ENCODE measurements at regions not wholly inside any gene's neighbourhood (a gene's known extent, or its start where the extent isn't known, plus 50 kb on each side); places are given as distances from the start of the nearest gene placed in this dataset.
"Not testable (repeated sequence)": the region's sequence is repeated elsewhere in the genome, so short reads cannot be mapped to it uniquely, and the experiment has no call there.

- H3K27ac Mint-ChIP-seq = no peak overlapping the region
- H3K36me3 Mint-ChIP-seq (ENCODE audit: low read depth) = no peaks in the 10 kb centered on the region
- no peaks in the 10 kb centered on the region for H3K4me1 Mint-ChIP-seq (ENCODE audit: low read depth)
- H3K4me3 Mint-ChIP-seq = no peak overlapping the region
- ATAC-seq (no peak), DNase-seq (no peak)
- H3K9me3 Mint-ChIP-seq (ENCODE audit: insufficient read depth) = peaks cover 17% of the 10 kb centered on the region
- CTCF ChIA-PET = no interaction called here
- no peaks in the 10 kb centered on the region for H3K27me3 Mint-ChIP-seq (ENCODE audit: low read depth)
- POLR2A ChIA-PET = no interaction called here
Observed at GRCh38 chr13:107941345-107942029, 273.8 kb downstream of the LIG4 start.

- peaks cover 11% of the 10 kb centered on the region for H3K9me3 Mint-ChIP-seq (ENCODE audit: insufficient read depth)
- DNase-seq (no peak), ATAC-seq (no peak)
- H3K27me3 Mint-ChIP-seq (ENCODE audit: low read depth) = no peaks in the 10 kb centered on the region
- H3K4me3 Mint-ChIP-seq = no peak overlapping the region
- no peaks in the 10 kb centered on the region for H3K36me3 Mint-ChIP-seq (ENCODE audit: low read depth)
- no peak overlapping the region for H3K27ac Mint-ChIP-seq
- CTCF ChIA-PET = no interaction called here
- POLR2A ChIA-PET = no interaction called here
- H3K4me1 Mint-ChIP-seq (ENCODE audit: low read depth) = no peaks in the 10 kb centered on the region
Observed at GRCh38 chr13:107937848-107938247, 277.5 kb downstream of the LIG4 start.

- ChIA-PET POLR2A (no interaction called here), CTCF (no interaction called here)
- peaks cover 14% of the 10 kb centered on the region for H3K9me3 Mint-ChIP-seq (ENCODE audit: insufficient read depth)
- H3K36me3 Mint-ChIP-seq (ENCODE audit: low read depth) = no peaks in the 10 kb centered on the region
- ATAC-seq (no peak), DNase-seq (no peak)
- H3K4me3 Mint-ChIP-seq = no peak overlapping the region
- H3K27me3 Mint-ChIP-seq (ENCODE audit: low read depth) = no peaks in the 10 kb centered on the region
- no peak overlapping the region for H3K27ac Mint-ChIP-seq
- H3K4me1 Mint-ChIP-seq (ENCODE audit: low read depth) = no peaks in the 10 kb centered on the region
Observed at GRCh38 chr13:107931056-107931455, 284.3 kb downstream of the LIG4 start.

- POLR2A ChIA-PET = no interaction called here
- ATAC-seq = no peak
Observed at GRCh38 chr13:107928762-107929161, 286.6 kb downstream of the LIG4 start.

GRCh38 chr13:107927557-107927956 is 287.8 kb downstream of the LIG4 start:
- Mint-ChIP-seq H3K27ac (no peak overlapping the region), H3K36me3 (ENCODE audit: low read depth) (no peaks in the 10 kb centered on the region), H3K9me3 (ENCODE audit: insufficient read depth) (peaks cover 9% of the 10 kb centered on the region), H3K27me3 (ENCODE audit: low read depth) (no peaks in the 10 kb centered on the region), H3K4me3 (no peak overlapping the region), H3K4me1 (ENCODE audit: low read depth) (no peaks in the 10 kb centered on the region)
- ChIA-PET CTCF (no interaction called here), POLR2A (no interaction called here)
- no peak for DNase-seq
- no peak for ATAC-seq

More at GRCh38 chr13:107928762-107929161, 286.6 kb downstream of the LIG4 start:
- Mint-ChIP-seq H3K27ac (no peak overlapping the region), H3K36me3 (ENCODE audit: low read depth) (no peaks in the 10 kb centered on the region), H3K9me3 (ENCODE audit: insufficient read depth) (peaks cover 9% of the 10 kb centered on the region), H3K27me3 (ENCODE audit: low read depth) (no peaks in the 10 kb centered on the region), H3K4me1 (ENCODE audit: low read depth) (no peaks in the 10 kb centered on the region), H3K4me3 (no peak overlapping the region)
- CTCF ChIA-PET = no interaction called here
- DNase-seq = no peak

GRCh38 chr13:107926515-107926914 is 288.8 kb downstream of the LIG4 start:
- DNase-seq; H3K4me1 Mint-ChIP-seq (ENCODE audit: low read depth); H3K4me3 Mint-ChIP-seq; H3K36me3 Mint-ChIP-seq (ENCODE audit: low read depth); ATAC-seq; POLR2A ChIA-PET; H3K27ac Mint-ChIP-seq; H3K9me3 Mint-ChIP-seq (ENCODE audit: insufficient read depth); H3K27me3 Mint-ChIP-seq (ENCODE audit: low read depth); CTCF ChIA-PET: not testable (repeated sequence)

- H3K4me3 Mint-ChIP-seq; DNase-seq; CTCF ChIA-PET; POLR2A ChIA-PET; H3K4me1 Mint-ChIP-seq (ENCODE audit: low read depth); H3K36me3 Mint-ChIP-seq (ENCODE audit: low read depth); H3K27ac Mint-ChIP-seq; ATAC-seq; H3K27me3 Mint-ChIP-seq (ENCODE audit: low read depth): not testable (repeated sequence)
- H3K9me3 Mint-ChIP-seq (ENCODE audit: insufficient read depth) = peaks cover 12% of the 10 kb centered on the region
Observed at GRCh38 chr13:107916902-107917301, 298.4 kb downstream of the LIG4 start.

- ChIA-PET CTCF (no interaction called here), POLR2A (interaction anchor here (0.6 kb wide), 1 partner anchor 334 kb away, joined by 3 read pairs; no protein-coding TSS in a partner anchor)
- no peaks in the 10 kb centered on the region for H3K4me1 Mint-ChIP-seq (ENCODE audit: low read depth)
- no peaks in the 10 kb centered on the region for H3K27me3 Mint-ChIP-seq (ENCODE audit: low read depth)
- H3K27ac Mint-ChIP-seq = no peak overlapping the region
- no peak for DNase-seq
- H3K4me3 Mint-ChIP-seq = no peak overlapping the region
- H3K36me3 Mint-ChIP-seq (ENCODE audit: low read depth) = no peaks in the 10 kb centered on the region
- H3K9me3 Mint-ChIP-seq (ENCODE audit: insufficient read depth) = peaks cover 18% of the 10 kb centered on the region
- ATAC-seq = no peak
Observed at GRCh38 chr13:107912745-107913144, 302.6 kb downstream of the LIG4 start.

GRCh38 chr13:107907065-107907805 is 308.1 kb downstream of the LIG4 start:
- H3K36me3 Mint-ChIP-seq (ENCODE audit: low read depth) = no peaks in the 10 kb centered on the region
- no peaks in the 10 kb centered on the region for H3K4me1 Mint-ChIP-seq (ENCODE audit: low read depth)
- DNase-seq = no peak
- H3K27ac Mint-ChIP-seq = no peak overlapping the region
- H3K27me3 Mint-ChIP-seq (ENCODE audit: low read depth) = no peaks in the 10 kb centered on the region
- no peak overlapping the region for H3K4me3 Mint-ChIP-seq
- peaks cover 10% of the 10 kb centered on the region for H3K9me3 Mint-ChIP-seq (ENCODE audit: insufficient read depth)
- no peak for ATAC-seq
- ChIA-PET POLR2A (no interaction called here), CTCF (no interaction called here)

GRCh38 chr13:107906131-107906530 is 309.2 kb downstream of the LIG4 start:
- H3K4me1 Mint-ChIP-seq (ENCODE audit: low read depth) = no peaks in the 10 kb centered on the region
- no peak overlapping the region for H3K4me3 Mint-ChIP-seq
- ChIA-PET POLR2A (no interaction called here), CTCF (no interaction called here)
- H3K36me3 Mint-ChIP-seq (ENCODE audit: low read depth) = no peaks in the 10 kb centered on the region
- H3K27ac Mint-ChIP-seq = no peak overlapping the region
- no peaks in the 10 kb centered on the region for H3K27me3 Mint-ChIP-seq (ENCODE audit: low read depth)
- peaks cover 5% of the 10 kb centered on the region for H3K9me3 Mint-ChIP-seq (ENCODE audit: insufficient read depth)
- DNase-seq (no peak), ATAC-seq (no peak)

GRCh38 chr13:107901996-107902562 is 313.3 kb downstream of the LIG4 start:
- Mint-ChIP-seq H3K27me3 (ENCODE audit: low read depth) (no peaks in the 10 kb centered on the region), H3K27ac (no peak overlapping the region), H3K36me3 (ENCODE audit: low read depth) (no peaks in the 10 kb centered on the region), H3K4me3 (no peak overlapping the region), H3K9me3 (ENCODE audit: insufficient read depth) (no peaks in the 10 kb centered on the region), H3K4me1 (ENCODE audit: low read depth) (no peaks in the 10 kb centered on the region)
- POLR2A ChIA-PET = no interaction called here
- CTCF ChIA-PET = no interaction called here
- DNase-seq (no peak), ATAC-seq (no peak)

- Mint-ChIP-seq H3K27ac (no peak overlapping the region), H3K27me3 (ENCODE audit: low read depth) (no peaks in the 10 kb centered on the region), H3K9me3 (ENCODE audit: insufficient read depth) (peaks cover 5% of the 10 kb centered on the region), H3K4me3 (no peak overlapping the region), H3K4me1 (ENCODE audit: low read depth) (no peaks in the 10 kb centered on the region), H3K36me3 (ENCODE audit: low read depth) (no peaks in the 10 kb centered on the region)
- ChIA-PET CTCF (no interaction called here), POLR2A (no interaction called here)
- ATAC-seq = no peak
- DNase-seq = no peak
Observed at GRCh38 chr13:107901230-107901629, 314.1 kb downstream of the LIG4 start.
